ENCODE measurements at regions not wholly inside any gene's neighbourhood (a gene's known extent, or its start where the extent isn't known, plus 50 kb on each side); places are given as distances from the start of the nearest gene placed in this dataset.

DNA sequence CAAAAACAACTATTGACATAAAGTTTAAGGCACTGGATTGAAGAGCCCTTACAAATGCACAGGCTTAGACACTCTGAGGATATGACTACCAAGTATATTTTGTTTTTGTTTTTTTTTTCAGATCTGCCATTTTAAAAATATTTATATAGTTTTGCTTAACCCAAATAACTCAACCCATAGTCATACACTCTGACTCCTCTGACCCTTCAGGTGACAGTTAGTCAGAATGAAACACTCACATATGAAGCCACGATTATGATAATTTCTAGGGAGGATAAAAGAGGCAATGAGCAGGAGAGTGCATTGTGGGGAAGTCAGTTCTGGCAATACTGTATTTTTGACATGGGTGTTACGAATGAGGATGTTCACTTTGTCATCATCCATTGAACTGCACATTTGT, 774.7 kb downstream of the MECOM start:
- no peak for TF ChIP-seq TCF12 (IDR thresholded peaks at IDR 0.05; ENCODE audit: low read depth)
- no peak for TF ChIP-seq RAD21 (IDR thresholded peaks at IDR 0.05; ENCODE audit: low read depth)
- TF ChIP-seq TEAD4 (IDR thresholded peaks at IDR 0.05) = no peak
- TF ChIP-seq EGR1 (IDR thresholded peaks at IDR 0.05) = no peak
- TF ChIP-seq, protein P1, sequence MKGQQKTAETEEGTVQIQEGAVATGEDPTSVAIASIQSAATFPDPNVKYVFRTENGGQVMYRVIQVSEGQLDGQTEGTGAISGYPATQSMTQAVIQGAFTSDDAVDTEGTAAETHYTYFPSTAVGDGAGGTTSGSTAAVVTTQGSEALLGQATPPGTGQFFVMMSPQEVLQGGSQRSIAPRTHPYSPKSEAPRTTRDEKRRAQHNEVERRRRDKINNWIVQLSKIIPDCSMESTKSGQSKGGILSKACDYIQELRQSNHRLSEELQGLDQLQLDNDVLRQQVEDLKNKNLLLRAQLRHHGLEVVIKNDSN (IDR thresholded peaks at IDR 0.05) = no peak
- no peak for TF ChIP-seq CREB1 (IDR thresholded peaks at IDR 0.05; ENCODE audit: low read depth)
- TF ChIP-seq YY1 (IDR thresholded peaks at IDR 0.05; ENCODE audit: low read depth) = no peak
- TF ChIP-seq, protein P2, sequence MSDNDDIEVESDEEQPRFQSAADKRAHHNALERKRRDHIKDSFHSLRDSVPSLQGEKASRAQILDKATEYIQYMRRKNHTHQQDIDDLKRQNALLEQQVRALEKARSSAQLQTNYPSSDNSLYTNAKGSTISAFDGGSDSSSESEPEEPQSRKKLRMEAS (IDR thresholded peaks at IDR 0.05) = no peak
- TF ChIP-seq CEBPB (IDR thresholded peaks at IDR 0.05) = no peak
- TF ChIP-seq ZBTB7A (IDR thresholded peaks at IDR 0.05; ENCODE audit: low read depth) = no peak
- TF ChIP-seq, protein P3, sequence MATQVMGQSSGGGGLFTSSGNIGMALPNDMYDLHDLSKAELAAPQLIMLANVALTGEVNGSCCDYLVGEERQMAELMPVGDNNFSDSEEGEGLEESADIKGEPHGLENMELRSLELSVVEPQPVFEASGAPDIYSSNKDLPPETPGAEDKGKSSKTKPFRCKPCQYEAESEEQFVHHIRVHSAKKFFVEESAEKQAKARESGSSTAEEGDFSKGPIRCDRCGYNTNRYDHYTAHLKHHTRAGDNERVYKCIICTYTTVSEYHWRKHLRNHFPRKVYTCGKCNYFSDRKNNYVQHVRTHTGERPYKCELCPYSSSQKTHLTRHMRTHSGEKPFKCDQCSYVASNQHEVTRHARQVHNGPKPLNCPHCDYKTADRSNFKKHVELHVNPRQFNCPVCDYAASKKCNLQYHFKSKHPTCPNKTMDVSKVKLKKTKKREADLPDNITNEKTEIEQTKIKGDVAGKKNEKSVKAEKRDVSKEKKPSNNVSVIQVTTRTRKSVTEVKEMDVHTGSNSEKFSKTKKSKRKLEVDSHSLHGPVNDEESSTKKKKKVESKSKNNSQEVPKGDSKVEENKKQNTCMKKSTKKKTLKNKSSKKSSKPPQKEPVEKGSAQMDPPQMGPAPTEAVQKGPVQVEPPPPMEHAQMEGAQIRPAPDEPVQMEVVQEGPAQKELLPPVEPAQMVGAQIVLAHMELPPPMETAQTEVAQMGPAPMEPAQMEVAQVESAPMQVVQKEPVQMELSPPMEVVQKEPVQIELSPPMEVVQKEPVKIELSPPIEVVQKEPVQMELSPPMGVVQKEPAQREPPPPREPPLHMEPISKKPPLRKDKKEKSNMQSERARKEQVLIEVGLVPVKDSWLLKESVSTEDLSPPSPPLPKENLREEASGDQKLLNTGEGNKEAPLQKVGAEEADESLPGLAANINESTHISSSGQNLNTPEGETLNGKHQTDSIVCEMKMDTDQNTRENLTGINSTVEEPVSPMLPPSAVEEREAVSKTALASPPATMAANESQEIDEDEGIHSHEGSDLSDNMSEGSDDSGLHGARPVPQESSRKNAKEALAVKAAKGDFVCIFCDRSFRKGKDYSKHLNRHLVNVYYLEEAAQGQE (IDR thresholded peaks at IDR 0.05; ENCODE audit: low read depth) = no peak
- no peak for TF ChIP-seq TAF1 (IDR thresholded peaks at IDR 0.05; ENCODE audit: low read depth)
- TF ChIP-seq EP300 (IDR thresholded peaks at IDR 0.05; ENCODE audit: borderline replicate concordance) = no peak
- TF ChIP-seq FOXM1 (IDR thresholded peaks at IDR 0.05; ENCODE audit: borderline replicate concordance, low read depth) = no peak
- TF ChIP-seq NFIC (IDR thresholded peaks at IDR 0.05) = no peak

DNA sequence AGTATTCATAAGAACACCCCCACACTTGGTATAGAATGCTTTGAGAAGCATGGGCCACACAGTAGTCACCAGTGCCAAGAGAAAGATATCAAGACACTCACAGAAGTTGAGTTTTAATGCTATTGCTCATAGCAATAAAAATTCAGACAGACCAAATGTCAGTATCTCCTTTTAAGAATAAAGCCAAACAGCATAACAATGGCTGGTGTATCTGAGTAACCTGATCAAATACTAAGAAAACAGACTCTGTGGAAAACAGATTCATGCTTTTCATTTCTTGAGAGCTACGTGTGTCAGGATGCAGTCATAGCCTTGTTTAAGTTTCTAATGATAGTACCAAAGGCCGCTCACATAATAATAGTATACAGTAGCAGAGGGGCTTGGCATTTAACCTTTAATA, 778.5 kb downstream of the MECOM start:
- TF ChIP-seq EGR1 (IDR thresholded peaks at IDR 0.05) (no peak), RAD21 (IDR thresholded peaks at IDR 0.05; ENCODE audit: low read depth) (no peak), CREB1 (IDR thresholded peaks at IDR 0.05; ENCODE audit: low read depth) (no peak), FOXM1 (IDR thresholded peaks at IDR 0.05; ENCODE audit: borderline replicate concordance, low read depth) (no peak), TCF12 (IDR thresholded peaks at IDR 0.05; ENCODE audit: low read depth) (no peak), TAF1 (IDR thresholded peaks at IDR 0.05; ENCODE audit: low read depth) (no peak), ZBTB7A (IDR thresholded peaks at IDR 0.05; ENCODE audit: low read depth) (no peak), EP300 (IDR thresholded peaks at IDR 0.05; ENCODE audit: borderline replicate concordance) (no peak), TEAD4 (IDR thresholded peaks at IDR 0.05) (no peak), YY1 (IDR thresholded peaks at IDR 0.05; ENCODE audit: low read depth) (no peak), CEBPB (IDR thresholded peaks at IDR 0.05) (no peak), NFIC (IDR thresholded peaks at IDR 0.05) (no peak)
- TF ChIP-seq, protein P2 (IDR thresholded peaks at IDR 0.05) = no peak
- TF ChIP-seq, protein P1 (IDR thresholded peaks at IDR 0.05) = no peak
- TF ChIP-seq, protein P3 (IDR thresholded peaks at IDR 0.05; ENCODE audit: low read depth) = no peak

DNA sequence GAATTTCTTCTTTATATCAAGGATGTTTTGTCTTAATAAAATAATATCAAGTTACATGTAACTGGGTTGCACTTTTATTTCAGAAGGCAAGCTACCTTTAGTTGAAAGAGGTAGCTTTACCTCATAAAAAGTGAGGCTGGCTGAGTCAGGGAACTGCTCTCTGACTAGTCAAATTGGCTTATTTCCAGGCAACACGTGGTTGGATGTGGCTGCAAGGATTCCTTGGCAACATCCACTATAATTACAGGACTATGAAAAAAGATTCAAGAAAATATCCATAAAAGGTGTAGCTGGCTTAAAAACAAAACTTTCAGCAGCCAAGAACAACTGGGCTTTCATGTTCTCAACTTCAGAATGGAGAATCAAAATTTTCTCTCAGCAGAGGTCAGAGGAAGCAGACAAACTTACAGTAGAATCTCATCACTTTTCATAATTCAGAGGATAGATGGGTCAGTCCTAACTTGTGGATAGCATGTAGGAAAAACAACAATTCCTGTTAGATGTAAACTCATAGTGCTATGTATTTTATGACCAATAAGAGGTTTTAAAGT, 779.1 kb downstream of the MECOM start:
- no peak for TF ChIP-seq RAD21 (IDR thresholded peaks at IDR 0.05; ENCODE audit: low read depth)
- TF ChIP-seq, protein P1 (IDR thresholded peaks at IDR 0.05) = peak; percentile 87
- peak; percentile 81 for TF ChIP-seq NFIC (IDR thresholded peaks at IDR 0.05)
- TF ChIP-seq, protein P2 (IDR thresholded peaks at IDR 0.05) = peak; percentile 70

DNA sequence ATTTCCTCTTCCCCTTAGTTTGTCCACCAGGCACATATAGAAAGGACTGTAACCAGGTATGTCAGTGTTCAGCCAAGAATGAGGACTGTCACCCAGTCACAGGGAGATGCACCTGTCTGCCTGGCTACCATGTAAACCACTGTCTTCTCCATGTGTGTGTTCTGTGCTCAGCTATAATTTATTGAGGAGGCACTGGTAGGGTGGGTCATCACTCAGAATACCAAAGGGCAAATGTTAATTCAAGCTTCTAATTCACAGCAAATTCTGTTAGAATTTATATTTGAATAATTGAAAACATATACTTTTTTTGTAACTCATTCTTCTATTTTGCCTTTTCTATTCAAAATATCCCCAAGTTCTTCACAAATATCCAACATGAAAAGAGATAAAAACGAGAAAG, 780.4 kb downstream of the MECOM start:
- TF ChIP-seq YY1 (IDR thresholded peaks at IDR 0.05; ENCODE audit: low read depth) (no peak), NFIC (IDR thresholded peaks at IDR 0.05) (no peak), CEBPB (IDR thresholded peaks at IDR 0.05) (no peak), FOXM1 (IDR thresholded peaks at IDR 0.05; ENCODE audit: borderline replicate concordance, low read depth) (no peak), EP300 (IDR thresholded peaks at IDR 0.05; ENCODE audit: borderline replicate concordance) (no peak)
- TF ChIP-seq, protein P1 (IDR thresholded peaks at IDR 0.05) = no peak
- TF ChIP-seq, protein P3 (IDR thresholded peaks at IDR 0.05; ENCODE audit: low read depth) = no peak
